Stimulated activated CD8-positive, alpha-beta memory T cell treated with anti-CD3 and anti-CD28 coated beads, Interleukin-12 subunit alpha, Interleukin-12 subunit beta, amount 100 ng/mL, for 4 hours (primary cell): ENCODE measurements at regions not wholly inside any gene's neighbourhood (a gene's known extent, or its start where the extent isn't known, plus 50 kb on each side); places are given as distances from the start of the nearest gene placed in this dataset.

Experiments used
- DNase-seq: peaks from one replicate; pipeline ENCODE4 v3.0.0-alpha.2; 2020; ENCODE audit warnings: low read depth

DNA sequence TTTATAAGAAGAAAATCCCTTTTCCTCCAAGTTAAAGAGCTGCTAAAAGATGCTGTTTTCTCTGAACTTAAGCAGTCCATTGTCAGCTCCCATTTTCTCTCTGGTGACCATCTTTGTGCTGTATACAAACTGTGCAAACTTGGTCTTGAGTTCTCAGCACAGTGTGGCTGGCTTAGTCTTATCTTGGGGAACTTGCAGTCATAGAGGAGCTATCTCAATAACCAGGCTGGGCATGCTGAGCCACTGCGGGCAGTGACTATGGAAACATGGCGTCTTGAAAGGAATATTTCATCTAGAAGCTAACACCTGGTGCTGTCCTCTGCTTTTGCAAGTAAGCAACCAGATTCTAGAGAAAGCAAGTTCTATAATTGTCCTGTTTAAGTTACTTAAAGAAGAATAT, 1334.4 kb upstream of the CELF4 start:
- no peak for DNase-seq

DNA sequence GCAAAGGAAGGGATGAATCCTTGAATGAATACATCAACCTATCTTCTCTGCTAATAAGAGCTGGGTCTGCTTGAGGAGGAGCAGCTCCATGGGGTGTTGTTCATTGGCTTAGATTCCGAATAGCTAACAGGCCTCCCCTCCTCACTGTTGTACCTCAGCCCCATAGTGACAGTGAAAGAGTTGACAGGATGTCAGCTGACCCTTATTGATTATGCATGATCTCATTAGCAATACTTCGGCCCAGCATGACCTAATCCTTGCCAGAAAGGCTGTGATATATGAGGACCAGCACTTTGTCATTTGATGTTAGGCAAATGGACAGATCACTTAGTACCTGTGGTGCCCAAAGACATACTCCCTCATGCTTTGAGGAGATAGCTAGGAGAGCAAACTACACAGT, 1333.7 kb upstream of the CELF4 start:
- DNase-seq, result no peak

DNA sequence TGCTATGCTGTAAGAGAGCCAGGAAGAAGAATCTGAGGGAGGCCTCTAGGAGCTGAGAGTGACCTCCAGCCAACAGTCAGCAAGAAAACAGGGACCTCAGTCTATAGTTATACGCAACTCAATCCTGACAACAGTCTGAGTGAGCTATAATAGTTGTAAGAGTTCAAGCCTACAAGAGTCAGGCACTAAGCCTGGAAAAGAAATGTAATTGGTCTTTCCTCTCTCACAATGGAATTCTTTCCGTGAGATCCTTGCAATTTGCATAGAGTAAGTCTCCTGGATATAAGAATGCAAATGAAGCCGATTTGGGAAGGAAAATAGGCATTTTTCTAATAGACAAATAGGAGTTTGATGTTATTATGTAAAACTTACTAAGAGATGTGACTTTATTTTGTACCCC, 1332.6 kb upstream of the CELF4 start:
- DNase-seq, result no peak

DNA sequence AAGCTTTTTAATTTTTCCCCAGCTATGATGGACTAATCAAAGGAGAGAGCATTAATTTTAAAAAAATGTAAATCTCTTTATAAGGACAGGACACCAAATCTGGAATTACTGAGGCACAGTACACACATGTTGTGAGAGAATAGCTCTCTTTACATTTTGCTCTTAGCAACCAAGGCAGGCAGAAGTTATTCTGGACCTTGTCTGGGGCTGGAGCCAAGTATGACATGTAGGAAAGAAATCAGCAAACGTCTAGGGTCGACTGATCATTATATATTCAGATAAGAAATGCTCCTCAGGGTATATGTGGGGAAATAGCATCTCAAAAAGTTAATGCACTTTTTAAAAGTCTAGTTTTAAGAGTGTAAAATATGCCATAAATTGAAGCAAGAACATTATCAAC, 1330.0 kb upstream of the CELF4 start:
- no peak for DNase-seq

DNA sequence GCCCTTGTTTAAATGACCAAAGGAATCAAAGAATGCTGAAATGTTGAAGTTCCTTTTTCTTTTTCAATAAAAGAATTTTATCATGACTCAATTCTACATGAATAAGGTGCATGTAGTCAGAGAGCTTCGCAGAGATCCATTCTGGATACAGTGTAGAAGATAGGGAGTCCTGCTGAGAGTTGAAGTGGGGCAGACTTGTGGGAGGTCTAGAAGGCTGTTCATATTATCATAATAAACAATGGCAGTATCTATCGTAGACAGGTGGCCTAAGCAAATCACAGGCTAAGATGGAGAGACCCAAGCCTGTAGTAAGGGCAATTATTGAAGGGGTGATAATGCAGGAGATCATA, 1322.0 kb upstream of the CELF4 start:
- DNase-seq, result no peak

DNA sequence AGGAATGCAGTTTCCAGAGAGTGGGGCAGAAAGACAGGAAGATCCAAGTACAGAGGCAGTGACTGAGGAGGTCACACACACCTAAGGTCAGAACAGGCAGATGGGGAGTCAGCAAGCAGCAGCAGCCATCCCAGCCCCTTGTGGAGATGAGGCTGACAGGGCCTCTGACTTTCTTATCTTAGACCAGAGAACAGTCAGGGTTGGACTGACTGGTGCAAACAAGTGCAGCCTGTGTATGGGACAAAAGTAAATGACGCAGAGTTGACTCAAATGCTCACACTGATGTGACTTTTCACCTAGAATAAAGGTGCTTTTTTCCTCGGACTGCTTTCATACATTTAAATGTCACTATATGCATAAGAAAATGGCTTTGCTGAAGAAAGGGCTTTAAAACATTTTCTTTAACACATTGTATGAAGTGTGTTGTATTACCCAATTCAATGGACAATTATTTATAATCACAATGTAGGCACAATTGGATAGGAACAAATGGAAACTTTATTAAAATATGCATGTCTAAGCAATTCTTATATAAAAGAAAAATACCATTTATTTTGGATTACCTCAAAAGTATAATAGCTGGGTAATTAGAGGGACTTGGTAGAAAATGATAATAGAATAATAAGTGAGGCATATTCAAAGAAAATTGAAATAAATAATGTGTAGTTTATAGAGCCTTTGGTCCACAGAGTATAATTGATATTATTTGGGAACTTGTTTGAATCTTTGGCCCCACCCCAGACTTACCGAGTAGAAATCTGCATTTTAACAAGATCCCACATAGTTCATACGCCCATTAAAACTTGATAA, 1321.5 kb upstream of the CELF4 start:
- no peak for DNase-seq

DNA sequence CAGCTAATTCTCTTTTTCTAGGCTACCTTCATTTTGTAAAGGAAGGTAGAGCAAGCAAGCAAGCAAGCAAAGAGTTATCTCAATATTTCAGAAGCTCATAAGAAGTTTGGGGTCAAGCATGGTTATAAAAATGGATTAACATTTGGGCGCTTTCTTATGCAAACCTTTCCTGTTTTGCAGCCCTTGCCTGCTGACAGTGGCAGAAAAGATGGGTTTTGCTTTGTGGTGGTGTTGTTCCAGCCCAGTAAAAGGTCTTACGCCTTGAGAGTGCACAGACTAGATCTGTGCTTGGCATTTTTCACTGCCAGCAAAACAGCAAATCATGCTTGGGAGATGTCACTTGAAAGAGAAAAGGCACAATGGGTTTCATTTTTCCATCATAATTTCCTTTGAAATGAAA, 1320.6 kb upstream of the CELF4 start:
- DNase-seq, result no peak

DNA sequence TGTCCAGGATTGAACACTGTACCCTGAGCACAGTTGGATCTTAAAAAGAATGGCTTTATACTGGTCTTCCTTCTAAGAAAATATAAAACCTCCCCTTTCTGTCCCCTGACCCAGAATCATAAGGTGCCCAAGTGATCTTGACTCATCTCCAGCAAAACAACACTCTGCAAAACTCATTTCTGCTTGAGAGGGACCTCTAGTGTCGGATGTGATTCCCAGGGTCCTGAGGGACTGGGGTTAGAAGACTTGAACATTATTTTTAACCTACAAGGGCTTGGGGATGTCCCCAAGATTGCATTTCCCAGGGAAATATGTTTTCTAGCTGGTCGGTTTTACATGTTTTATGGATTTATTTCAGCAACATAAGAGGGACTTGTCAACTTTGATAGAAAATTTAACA, 1318.5 kb upstream of the CELF4 start:
- no peak for DNase-seq

DNA sequence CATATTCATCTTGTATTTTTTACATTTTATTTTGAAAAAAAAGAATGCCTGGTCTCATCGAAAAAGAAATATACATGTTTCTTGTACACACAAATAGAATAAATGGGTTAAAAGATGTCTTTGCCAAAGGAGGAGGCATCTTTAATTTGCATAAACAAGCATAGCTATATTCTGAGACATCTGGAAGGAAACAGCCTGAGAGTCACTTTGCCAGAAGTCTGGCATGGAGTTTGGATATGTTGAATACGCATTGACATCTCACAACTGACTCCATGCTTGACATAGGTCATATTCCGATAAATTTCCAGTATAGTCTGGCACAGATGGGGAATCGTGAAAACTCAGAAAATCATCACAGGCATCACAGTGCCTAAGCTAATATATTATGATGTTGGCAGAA, 1317.5 kb upstream of the CELF4 start:
- DNase-seq, result no peak

DNA sequence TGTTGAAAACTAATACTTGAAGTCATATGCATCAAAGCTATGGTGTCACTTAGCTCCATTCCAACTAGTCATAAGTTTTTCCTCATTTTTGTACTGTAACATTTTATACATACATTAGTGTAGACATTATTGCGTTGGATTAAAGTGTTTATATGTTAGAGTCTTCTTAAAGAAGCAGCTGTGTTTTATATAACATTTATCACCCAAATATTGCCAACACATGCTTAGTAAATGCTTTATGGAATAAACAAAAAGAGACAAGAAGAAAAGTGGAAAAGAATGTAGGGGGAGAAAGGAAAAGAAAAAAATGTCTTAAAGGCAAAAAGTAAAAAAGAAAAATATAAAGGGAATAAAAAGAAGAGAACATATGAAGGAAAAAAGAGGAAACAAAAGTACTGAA, 1314.3 kb upstream of the CELF4 start:
- DNase-seq, result no peak

DNA sequence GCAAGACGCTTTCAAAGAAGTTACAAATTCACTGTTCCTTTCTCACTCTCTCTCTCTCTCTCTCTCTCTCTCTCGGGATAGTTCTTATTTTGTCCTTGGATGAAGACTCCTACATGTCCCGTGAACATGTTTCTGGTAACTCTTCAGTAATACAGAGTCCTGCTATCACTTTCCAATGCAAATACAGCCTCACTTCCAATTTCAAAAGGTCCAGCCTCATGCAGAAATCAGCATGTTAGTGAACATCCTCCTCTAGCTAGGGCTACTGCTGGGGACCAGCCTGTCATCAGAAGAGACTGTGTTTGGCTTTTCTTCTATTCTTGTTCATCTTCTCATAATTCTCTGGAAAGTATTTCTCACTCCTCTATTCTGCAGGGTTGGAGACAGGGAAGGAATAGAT, 1306.7 kb upstream of the CELF4 start:
- no peak for DNase-seq

DNA sequence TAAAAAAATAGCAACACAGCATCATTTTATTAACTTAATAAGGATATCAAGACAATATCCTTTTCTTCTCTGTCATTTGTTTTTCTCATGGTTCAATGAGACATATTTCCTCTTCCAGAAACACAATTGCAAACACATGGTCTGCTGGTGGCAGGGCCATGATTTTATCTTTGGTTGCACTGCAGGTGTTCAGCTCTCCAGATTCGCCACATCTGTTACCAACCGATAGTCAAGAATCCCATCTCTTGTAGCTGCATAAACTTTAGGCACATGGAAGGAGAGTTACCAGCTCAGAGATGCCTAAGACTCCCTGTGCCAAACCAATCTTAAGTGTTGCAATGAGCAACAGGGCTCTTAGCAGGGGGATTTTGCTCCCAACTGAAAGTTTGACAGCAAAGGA, 1303.2 kb upstream of the CELF4 start:
- no peak for DNase-seq

DNA sequence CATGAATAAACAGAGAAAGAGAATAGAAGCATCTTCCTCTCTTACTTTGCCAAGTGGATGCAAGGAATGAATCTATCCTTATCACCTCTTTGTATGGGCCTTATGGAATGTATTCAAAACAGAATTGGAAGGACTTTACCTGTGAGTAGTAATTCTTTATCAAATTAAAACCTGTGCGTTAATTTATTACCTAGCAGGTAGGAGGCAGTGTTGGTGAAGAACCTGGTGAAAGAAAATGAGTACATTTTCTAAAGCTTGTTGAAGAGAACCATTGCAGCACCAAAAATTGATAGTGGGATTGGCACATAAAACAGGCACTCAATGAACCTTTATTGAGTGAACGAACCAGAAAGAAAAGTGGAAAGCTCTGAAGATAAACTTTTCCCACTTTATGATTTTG, 1302.1 kb upstream of the CELF4 start:
- DNase-seq, result no peak

DNA sequence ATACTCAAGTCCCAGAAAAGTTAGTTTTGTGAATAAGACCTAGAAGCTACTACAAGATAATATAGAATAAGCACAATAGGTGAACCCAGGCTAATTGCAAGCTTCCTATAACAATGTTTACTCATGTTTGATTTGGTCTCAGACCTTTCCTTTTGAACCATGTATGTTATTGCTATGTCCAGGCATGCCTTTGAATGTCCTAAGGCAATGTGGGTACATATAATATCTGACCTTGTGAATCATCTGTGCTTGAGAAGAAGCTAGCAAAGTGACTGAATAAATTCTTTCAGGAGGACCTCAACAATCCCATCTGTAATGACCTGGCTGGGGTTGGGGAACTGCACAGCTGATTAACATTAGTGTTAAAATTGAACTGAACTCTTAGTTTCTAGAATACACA, 1285.9 kb upstream of the CELF4 start:
- DNase-seq, result no peak

DNA sequence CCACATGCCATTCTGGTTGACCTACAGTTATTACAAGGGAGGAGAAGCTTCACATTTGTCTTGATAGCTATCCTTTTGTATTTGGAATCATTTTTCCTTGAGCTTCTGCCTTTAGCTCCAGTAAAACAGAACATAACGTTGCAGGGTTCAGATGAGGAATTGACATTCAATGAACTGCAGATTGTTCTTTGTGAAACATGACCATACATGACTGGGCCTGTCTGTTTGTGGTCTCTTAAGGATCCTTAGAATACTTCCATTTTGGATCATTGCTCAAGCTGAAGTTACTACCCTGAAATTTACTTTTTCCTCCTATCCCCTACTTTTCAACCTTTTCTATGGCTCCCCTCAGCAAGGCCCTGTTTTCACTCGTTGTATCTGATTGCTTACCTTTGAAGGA, 1281.7 kb upstream of the CELF4 start:
- DNase-seq, result no peak

DNA sequence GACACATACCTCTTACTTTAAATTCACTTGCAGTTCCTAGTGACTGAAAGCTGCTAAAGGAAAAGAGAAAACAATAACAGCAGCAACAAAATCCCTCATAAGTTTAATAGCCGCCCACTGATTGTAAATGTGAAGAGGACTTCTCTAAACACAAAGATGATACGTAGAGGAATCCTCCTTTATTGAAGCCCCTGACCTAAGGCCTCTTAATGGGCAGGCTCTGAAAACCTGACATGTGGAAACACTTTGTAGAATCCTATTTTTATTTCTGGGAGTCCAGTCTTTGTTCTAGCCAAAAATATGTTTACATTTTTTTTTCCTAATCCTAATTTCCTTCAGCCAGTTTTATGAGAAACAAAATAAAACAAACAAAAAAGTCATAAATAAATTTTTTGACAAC, 1277.7 kb upstream of the CELF4 start:
- DNase-seq, result no peak

DNA sequence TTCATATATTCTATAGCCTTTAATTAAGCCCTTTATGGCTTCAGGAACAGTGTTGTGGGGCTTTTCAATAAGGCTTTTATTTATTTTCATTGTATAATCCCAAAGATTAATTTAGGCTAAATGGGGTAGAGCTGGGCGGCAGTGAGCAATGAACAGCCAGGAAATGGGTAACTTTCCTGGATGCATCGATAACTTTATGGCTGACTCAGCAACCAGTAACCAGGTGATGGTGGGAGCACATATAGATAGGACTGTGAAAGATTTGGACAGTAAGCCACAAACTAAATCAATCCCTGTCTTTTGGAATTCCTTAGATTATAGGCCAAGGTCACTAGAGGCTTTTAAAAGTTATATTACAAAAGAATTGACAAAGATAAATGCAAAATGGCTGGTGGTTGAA, 1260.6 kb upstream of the CELF4 start:
- no peak for DNase-seq

DNA sequence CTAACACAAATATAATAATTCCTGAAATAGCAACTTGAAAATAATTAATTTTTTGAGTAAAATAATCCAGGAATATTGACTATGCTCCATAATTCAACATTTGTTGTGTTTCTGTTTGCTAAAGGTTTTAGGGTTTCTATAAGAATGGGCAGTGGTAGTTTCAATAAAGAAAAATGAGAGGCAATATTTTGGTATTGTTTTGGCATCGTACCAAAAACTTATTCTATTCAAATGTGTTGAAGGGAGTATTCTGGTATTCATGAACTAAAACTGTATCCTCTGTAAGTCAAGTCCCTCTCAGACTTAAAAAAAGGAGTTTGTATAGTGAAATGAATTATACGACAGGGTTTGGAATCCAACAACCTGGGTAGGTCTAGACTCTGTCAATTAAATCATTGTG, 1245.6 kb upstream of the CELF4 start:
- no peak for DNase-seq

DNA sequence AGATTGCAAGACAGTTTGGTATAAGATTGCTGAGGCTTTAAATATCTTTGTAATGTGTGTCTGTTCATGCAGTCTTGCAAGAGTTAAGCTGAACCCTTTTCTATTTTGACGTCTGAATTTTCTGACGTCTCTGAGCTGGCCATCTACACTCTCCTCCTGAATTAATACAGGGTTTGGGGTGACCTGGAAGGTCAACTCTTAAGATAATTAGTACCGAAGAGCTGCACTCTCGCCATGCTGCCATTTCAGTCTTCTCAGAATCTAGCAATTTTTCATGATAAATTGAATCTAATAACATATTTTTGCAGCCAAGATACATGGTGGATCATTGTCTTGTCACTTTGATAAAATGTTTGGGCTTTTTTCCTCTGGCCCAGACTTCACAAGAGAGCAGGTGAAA, 1245.2 kb upstream of the CELF4 start:
- no peak for DNase-seq

DNA sequence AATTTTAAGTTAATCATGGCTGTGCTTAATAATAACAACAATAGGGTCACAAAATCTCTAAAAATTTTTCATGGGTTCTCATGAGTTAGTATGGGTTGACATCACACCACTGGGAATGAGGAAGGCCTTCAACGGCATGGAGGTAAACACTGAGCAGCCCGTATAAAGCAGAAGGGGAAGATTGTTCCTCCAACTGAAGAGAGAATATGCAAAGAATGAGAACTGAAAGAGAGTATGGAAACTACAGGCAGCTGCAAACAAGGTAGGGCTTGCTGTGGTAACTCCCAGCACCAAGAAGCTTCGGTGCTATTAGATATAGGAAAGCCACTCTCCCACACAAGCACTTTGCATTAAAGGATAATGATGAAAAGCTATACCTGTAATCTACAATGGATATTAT, 1242.3 kb upstream of the CELF4 start:
- DNase-seq, result no peak

DNA sequence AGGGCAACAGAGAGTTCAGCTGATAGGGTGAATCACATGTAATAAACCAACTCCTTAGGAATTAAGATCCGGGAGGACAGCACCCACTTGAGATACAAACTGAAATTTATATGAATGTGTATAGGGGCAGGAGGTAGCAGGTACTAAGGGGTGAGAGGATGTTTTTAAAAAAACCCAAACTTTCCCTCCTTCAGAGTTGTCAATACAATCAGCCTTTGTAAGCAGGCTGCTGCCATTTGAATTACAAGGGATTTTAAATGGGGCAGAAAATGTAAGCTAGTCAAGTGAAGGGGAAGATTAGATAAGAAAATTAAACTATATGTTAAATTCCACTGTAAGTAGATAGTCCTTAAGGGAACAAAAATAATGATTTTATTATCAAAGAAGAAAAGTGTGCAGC, 1239.7 kb upstream of the CELF4 start:
- no peak for DNase-seq

DNA sequence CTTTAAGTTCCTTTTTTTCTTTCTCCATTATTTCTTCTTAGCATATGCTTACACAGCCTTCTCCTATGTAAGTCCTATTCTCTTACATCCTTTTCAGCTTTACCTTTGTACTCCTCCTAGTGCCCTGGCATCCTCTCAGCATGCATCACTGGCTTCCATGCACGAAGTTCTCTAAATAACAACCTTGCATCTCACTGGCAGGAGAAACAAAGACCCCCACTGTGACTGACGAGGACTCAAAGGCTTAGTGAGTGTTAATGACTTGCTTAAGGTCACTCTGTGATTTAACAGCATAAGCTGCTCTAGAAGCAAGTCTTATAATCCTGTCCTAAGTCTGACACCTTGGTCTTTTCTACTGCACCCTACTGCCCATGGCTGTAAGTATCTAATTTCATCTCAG, 1236.0 kb upstream of the CELF4 start:
- no peak for DNase-seq

DNA sequence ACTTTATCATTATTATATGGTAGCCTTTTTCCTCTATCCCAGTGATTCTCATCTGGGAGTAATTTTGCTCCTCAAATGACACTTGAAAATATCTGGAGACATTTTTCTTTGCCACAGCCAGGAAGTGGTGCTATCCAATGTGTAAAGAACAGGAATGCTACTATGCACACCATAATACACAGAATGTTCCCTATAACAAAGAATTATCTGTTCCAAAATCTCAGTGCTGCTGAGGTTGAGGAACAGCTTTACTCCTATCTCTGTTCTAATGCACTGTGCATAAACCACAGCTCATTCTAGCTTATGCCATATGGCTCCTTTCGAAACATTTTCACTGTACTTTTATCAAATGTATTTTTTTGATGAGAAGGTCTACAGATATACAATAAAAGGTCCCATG, 1231.2 kb upstream of the CELF4 start:
- no peak for DNase-seq

DNA sequence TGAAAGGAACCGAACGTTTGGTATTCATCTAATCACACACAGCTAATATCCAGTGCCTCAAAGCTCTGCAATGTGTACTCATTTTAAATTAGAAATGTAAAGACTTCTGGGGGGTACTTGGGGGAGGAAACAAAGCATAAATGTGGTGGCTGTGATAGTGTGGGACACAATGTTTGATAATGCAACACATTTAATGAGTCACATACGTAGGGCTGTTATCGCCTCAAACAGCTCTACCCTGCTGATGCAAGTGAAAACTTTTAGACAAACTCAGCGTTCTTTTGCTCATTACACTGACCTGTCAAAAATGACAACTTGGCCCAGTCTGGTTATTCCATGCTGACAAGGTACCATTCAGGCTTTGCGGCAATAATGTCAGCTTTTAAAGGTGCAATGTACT, 1227.1 kb upstream of the CELF4 start:
- no peak for DNase-seq

DNA sequence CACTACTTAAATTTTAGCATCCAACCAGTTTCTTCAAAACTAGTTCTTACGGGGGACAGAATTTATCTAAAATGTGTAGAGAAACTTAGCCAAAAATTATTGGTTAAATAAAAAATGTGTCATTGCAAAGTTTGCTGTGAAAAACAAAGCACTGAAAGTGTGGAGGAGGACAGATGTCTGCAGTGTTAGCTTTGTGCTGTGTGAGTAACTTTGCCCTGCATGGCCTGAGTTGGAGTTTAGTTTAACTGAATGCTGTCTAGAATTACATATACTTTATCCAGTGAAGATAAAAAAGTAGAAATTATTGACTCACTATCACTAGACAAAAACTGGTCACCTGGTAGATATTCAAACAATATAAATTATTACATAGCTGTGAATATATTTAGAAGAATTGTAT, 1225.2 kb upstream of the CELF4 start:
- no peak for DNase-seq
